NT2/D1 (cell line): ENCODE measurements at regions not wholly inside any gene's neighbourhood (a gene's known extent, or its start where the extent isn't known, plus 50 kb on each side); places are given as distances from the start of the nearest gene placed in this dataset.

Experiments used
- SUZ12 ChIP-seq: IDR thresholded peaks from 2 replicates; pipeline ENCODE4 v1.6.1; 2011; ENCODE audit not compliant: insufficient read length, insufficient read depth; ENCODE audit errors: extremely low read depth
- ZNF274 ChIP-seq: IDR thresholded peaks from 2 replicates; pipeline ENCODE4 v1.6.1; 2011; ENCODE audit warnings: mild to moderate bottlenecking, low read depth, low read length

DNA sequence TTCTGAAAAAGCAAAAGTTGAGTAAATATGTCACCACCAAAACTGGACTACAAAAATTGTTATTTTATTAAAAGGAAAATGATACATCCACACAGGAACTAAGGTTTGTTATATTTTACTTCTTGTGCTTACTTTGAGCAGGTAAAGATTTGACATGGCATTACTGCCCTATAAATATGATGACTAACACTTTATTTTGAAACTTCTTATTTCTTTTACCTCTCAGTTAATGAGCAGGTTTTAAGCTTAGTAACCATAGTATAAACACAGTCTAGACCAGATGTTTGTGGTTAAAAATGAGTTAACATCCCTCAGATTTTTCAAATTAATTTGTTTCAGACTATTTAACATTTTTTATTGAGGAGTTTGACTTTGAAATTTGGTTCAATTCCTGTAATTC, 862.5 kb upstream of the USP15 start:
- TF ChIP-seq ZNF274 (no peak), SUZ12 (no peak)
